GM12878 (cell line): ENCODE measurements at regions not wholly inside any gene's neighbourhood (a gene's known extent, or its start where the extent isn't known, plus 50 kb on each side); places are given as distances from the start of the nearest gene placed in this dataset.

Source experiments
- ATAC-seq: fragments of 200-7000 bp; cut with Tn5 transposase; 3 replicates; pipeline ENCODE4 v1.9.1; 2020; ENCODE audit warnings: mild to moderate bottlenecking, moderate library complexity
- BruUV-seq: library from RNA; stranded (reverse); fragments of 400-500 nt; replicated peaks from 2 replicates; lab custom pipeline; 2021; lab: Mats Ljungman, UMichigan
- CTCF ChIA-PET: fragments of 300-600 bp; sonication (Branson Sonifier 250); formaldehyde crosslinking; extraction: SDS; loops from one replicate; lab custom pipeline; 2021; ENCODE audit warnings: inconsistent platforms; lab: Yijun Ruan, JAX
- POLR2A ChIA-PET: fragments of 350-600 bp; formaldehyde crosslinking; extraction: SDS; loops from one replicate; lab custom pipeline; 2021; ENCODE audit warnings: inconsistent platforms; lab: Charles Lee
- RAD21 ChIA-PET: fragments of 300-600 bp; sonication (Branson Sonifier 250); formaldehyde crosslinking; loops from one replicate; lab custom pipeline; 2023; ENCODE audit warnings: antibody characterized with exemption; ENCODE audit not compliant: unreplicated experiment; lab: Charles Lee
- SMC1A ChIA-PET: fragments of 300-600 bp; sonication (Branson Sonifier 250); formaldehyde crosslinking; loops from one replicate; lab custom pipeline; 2023; ENCODE audit not compliant: unreplicated experiment, uncharacterized antibody; lab: Charles Lee
- DNase-seq: peaks from one replicate; pipeline ENCODE4 v3.0.0-alpha.2; 2011; ENCODE audit warnings: low read depth, low spot score
- FAIRE-seq: peaks from 3 replicates; lab custom pipeline; 2011; peaks lifted over from hg19 to GRCh38; lab: Jason Lieb, UNC
- H2AFZ ChIP-seq: 2 replicates; pipeline ENCODE4 v1.6.0; 2011; ENCODE audit warnings: low read depth, low read length, control low read depth; ENCODE audit not compliant: control insufficient read depth
- H3K27ac ChIP-seq: 2 replicates; pipeline ENCODE4 v1.5.1; 2011; ENCODE audit warnings: control low read depth; ENCODE audit not compliant: control insufficient read depth, insufficient read depth
- H3K27me3 ChIP-seq, 2 experiments: replicated peaks in 1 of 2; 2 replicates each; pipeline versions ENCODE4 v1.6.0 to v1.6.1; 2011; ENCODE audit warnings: low read length in 1 of 2; ENCODE audit not compliant: control insufficient read depth in 2 of 2, insufficient read depth in 2 of 2
- H3K36me3 ChIP-seq, 2 experiments: 2 replicates each; pipeline ENCODE4 v1.5.1; 2011; ENCODE audit warnings: low read length in 1 of 2; ENCODE audit not compliant: control insufficient read depth in 2 of 2, insufficient read depth in 2 of 2
- H3K4me1 ChIP-seq: 2 replicates; pipeline ENCODE4 v1.6.1; 2011; ENCODE audit warnings: mild to moderate bottlenecking, low read length, moderate library complexity, mixed read lengths; ENCODE audit not compliant: control insufficient read depth, insufficient read depth
- H3K4me2 ChIP-seq: 2 replicates; pipeline ENCODE4 v1.6.0; 2011; ENCODE audit warnings: control low read depth; ENCODE audit not compliant: control insufficient read depth, insufficient read depth
- H3K4me3 ChIP-seq: fragments of 200-600 bp; sonication (generic); 2 replicates; pipeline ENCODE4 v1.5.1; 2016
- H3K79me2 ChIP-seq: 2 replicates; pipeline ENCODE4 v1.6.0; 2011; ENCODE audit warnings: low read length; ENCODE audit not compliant: control insufficient read depth, insufficient read depth
- H3K9ac ChIP-seq: 2 replicates; pipeline ENCODE4 v1.8.0; 2011; ENCODE audit warnings: low read length, control low read depth, mixed read lengths; ENCODE audit not compliant: control insufficient read depth, insufficient read depth
- H3K9me3 ChIP-seq: replicated peaks from 3 replicates; pipeline ENCODE4 v1.5.1; 2011; ENCODE audit warnings: mild to moderate bottlenecking, low read length; ENCODE audit not compliant: control insufficient read depth, insufficient read depth
- H4K20me1 ChIP-seq: 2 replicates; pipeline ENCODE4 v1.6.0; 2011; ENCODE audit not compliant: control insufficient read depth, insufficient read depth
- EGR1 ChIP-seq, 2 experiments: IDR thresholded peaks; 1 replicate in 1 of 2; 2 replicates in 1 of 2; pipeline ENCODE4 v1.6.1; 2011 to 2012; ENCODE audit warnings: low read depth in 2 of 2, low read length in 2 of 2, borderline replicate concordance in 1 of 2, mild to moderate bottlenecking in 1 of 2, moderate library complexity in 1 of 2
- ELK1 ChIP-seq: IDR thresholded peaks from 2 replicates; pipeline ENCODE4 v1.6.1; 2012; ENCODE audit warnings: low read depth, low read length, improper control_type of control experiment
- FOXM1 ChIP-seq: IDR thresholded peaks from 2 replicates; pipeline ENCODE4 v1.6.1; 2012; ENCODE audit warnings: low read depth, mild to moderate bottlenecking, inconsistent platforms, low read length, moderate library complexity
- NFXL1 ChIP-seq: fragments of 450-650 bp; IDR thresholded peaks from 2 replicates; pipeline ENCODE4 v1.6.1; 2017; ENCODE audit warnings: antibody characterized with exemption, mild to moderate bottlenecking, borderline replicate concordance
- NKRF ChIP-seq: fragments of 450-650 bp; conservative IDR thresholded peaks from 2 replicates; pipeline ENCODE4 v1.6.1; 2017; ENCODE audit warnings: mild to moderate bottlenecking, moderate library complexity
- PKNOX1 ChIP-seq: fragments of 450-650 bp; IDR thresholded peaks from 2 replicates; pipeline ENCODE4 v1.6.1; 2016; ENCODE audit warnings: mild to moderate bottlenecking
- SMAD5 ChIP-seq: IDR thresholded peaks from 2 replicates; pipeline ENCODE4 v1.6.1; 2016; ENCODE audit warnings: antibody characterized with exemption, low read depth
- SPI1 ChIP-seq: IDR thresholded peaks from 2 replicates; pipeline ENCODE4 v1.6.1; 2011; ENCODE audit warnings: low read depth, mild to moderate bottlenecking, low read length, moderate library complexity, borderline replicate concordance; ENCODE audit not compliant: insufficient read depth
- TARDBP ChIP-seq: IDR thresholded peaks from 2 replicates; pipeline ENCODE4 v1.6.1; 2016; ENCODE audit warnings: borderline replicate concordance
- YBX1 ChIP-seq: fragments of 450-650 bp; IDR thresholded peaks from 2 replicates; pipeline ENCODE4 v1.6.1; 2016; ENCODE audit warnings: antibody characterized with exemption
- WGBS: methylation state at CpG from one replicate; pipeline ENCODE4 v1.1.6; 2016; ENCODE audit warnings: low lambda C conversion rate; ENCODE audit not compliant: insufficient replicate concordance, insufficient coverage; ENCODE audit errors: missing lambda C conversion rate; 5-methylcytosine and 5-hydroxymethylcytosine counted together
- in situ Hi-C: fragments of 300-500 bp; cut with MboI; formaldehyde crosslinking; loops from 9 replicates; pipeline ENCODE4 v1.14.3; 2018; ENCODE audit warnings: mixed read lengths
- intact Hi-C: fragments of 100-400 bp; cut with micrococcal nuclease; formaldehyde crosslinking; loops from one replicate; pipeline ENCODE4 v1.14.2; 2022; ENCODE audit not compliant: unreplicated experiment

GRCh38 chr15:81859737-81860516 is 185.9 kb downstream of the MEX3B start:
- no peak overlapping the region for H3K9ac ChIP-seq
- H3K4me1 ChIP-seq, result no peaks in the 10 kb centered on the region
- intact Hi-C loops (no loop called here), in situ Hi-C loops (no loop called here)
- H3K27ac ChIP-seq, result no peak overlapping the region
- RAD21 ChIA-PET, result no interaction called here
- no peak overlapping the region for H3K4me3 ChIP-seq
- H2AFZ ChIP-seq, result no peak overlapping the region
- no peaks in the 10 kb centered on the region for H3K9me3 ChIP-seq
- no peaks in the 10 kb centered on the region for H3K36me3 ChIP-seq
- no peaks in the 10 kb centered on the region for H3K27me3 ChIP-seq
- H3K79me2 ChIP-seq, result no peaks in the 10 kb centered on the region
- SMC1A ChIA-PET, result no interaction called here
- FAIRE-seq (no peak), ATAC-seq (no peak), DNase-seq (no peak)
- TF ChIP-seq EGR1 (IDR thresholded peaks at IDR 0.05; ENCODE audit: borderline replicate concordance in 1 of 2, low read depth in 2 of 2, low read length in 2 of 2), result no peak
- POLR2A ChIA-PET, result no interaction called here
- CTCF ChIA-PET, result no interaction called here
- 25% methylated on average over 9 of the region's 9 CpGs for WGBS
- BruUV-seq, result no TSS peak
- H4K20me1 ChIP-seq, result no peaks in the 10 kb centered on the region
- no peak overlapping the region for H3K4me2 ChIP-seq

- ATAC-seq (no peak), DNase-seq (no peak), FAIRE-seq (no peak)
- H3K27me3 ChIP-seq, result no peaks in the 10 kb centered on the region
- H3K4me1 ChIP-seq, result no peaks in the 10 kb centered on the region
- no peak overlapping the region for H3K27ac ChIP-seq
- intact Hi-C loops (no loop called here), in situ Hi-C loops (no loop called here)
- no TSS peak for BruUV-seq
- ChIA-PET SMC1A (no interaction called here), RAD21 (no interaction called here), POLR2A (no interaction called here), CTCF (no interaction called here)
- no peaks in the 10 kb centered on the region for H3K36me3 ChIP-seq
- no peaks in the 10 kb centered on the region for H3K79me2 ChIP-seq
- no peak overlapping the region for H3K4me2 ChIP-seq
- H2AFZ ChIP-seq, result no peak overlapping the region
- H3K9ac ChIP-seq, result no peak overlapping the region
- H3K9me3 ChIP-seq, result no peaks in the 10 kb centered on the region
- no peaks in the 10 kb centered on the region for H4K20me1 ChIP-seq
- H3K4me3 ChIP-seq, result no peak overlapping the region
- 47% methylated on average over 3 of the region's 3 CpGs for WGBS
- TF ChIP-seq FOXM1, result no peak
- no peak for TF ChIP-seq YBX1
- TF ChIP-seq PKNOX1, result no peak
- TF ChIP-seq TARDBP, result no peak
- TF ChIP-seq SPI1, result no peak
- no peak for TF ChIP-seq NKRF
- TF ChIP-seq SMAD5, result no peak
- TF ChIP-seq NFXL1, result no peak
- no peak for TF ChIP-seq ELK1
Observed at GRCh38 chr15:81858586-81858985, 187.2 kb downstream of the MEX3B start.
